Trophoblast cell (in vitro differentiated cells and primary cell): ENCODE measurements at regions not wholly inside any gene's neighbourhood (a gene's known extent, or its start where the extent isn't known, plus 50 kb on each side); places are given as distances from the start of the nearest gene placed in this dataset.

Experiments used
- DNase-seq, 2 donors: peaks; one replicate each; pipeline ENCODE4 v3.0.0-alpha.2; 2016
- H2AFZ ChIP-seq: 2 replicates; pipeline ENCODE4 v1.6.1; 2013; ENCODE audit warnings: low read length, moderate library complexity, mild to moderate bottlenecking; ENCODE audit not compliant: insufficient read depth, poor library complexity
- H2AK5ac ChIP-seq: 2 replicates; pipeline ENCODE4 v1.6.1; 2013; ENCODE audit warnings: mild to moderate bottlenecking, low read length
- H2BK120ac ChIP-seq: 2 replicates; pipeline ENCODE4 v1.6.1; 2013; ENCODE audit warnings: low read length, mild to moderate bottlenecking, moderate library complexity; ENCODE audit not compliant: insufficient read depth, poor library complexity
- H2BK12ac ChIP-seq: 2 replicates; pipeline ENCODE4 v1.6.1; 2013; ENCODE audit warnings: mild to moderate bottlenecking, low read length, moderate library complexity
- H2BK5ac ChIP-seq: 2 replicates; pipeline ENCODE4 v1.6.1; 2013; ENCODE audit warnings: low read length, low read depth, moderate library complexity, mild to moderate bottlenecking; ENCODE audit not compliant: poor library complexity
- H3K14ac ChIP-seq: 2 replicates; pipeline ENCODE4 v1.6.1; 2013; ENCODE audit warnings: mild to moderate bottlenecking, low read length
- H3K18ac ChIP-seq: 2 replicates; pipeline ENCODE4 v1.6.1; 2013; ENCODE audit warnings: mild to moderate bottlenecking, low read length
- H3K23ac ChIP-seq: 2 replicates; pipeline ENCODE4 v1.6.1; 2013; ENCODE audit warnings: low read length
- H3K27ac ChIP-seq: 2 replicates; pipeline ENCODE4 v1.5.1; 2013; ENCODE audit warnings: low read depth, mild to moderate bottlenecking, inconsistent platforms, low read length, moderate library complexity
- H3K27me3 ChIP-seq: 2 replicates; pipeline ENCODE4 v1.6.1; 2013; ENCODE audit warnings: inconsistent platforms, mild to moderate bottlenecking, low read length, moderate library complexity; ENCODE audit not compliant: insufficient read depth
- H3K36me3 ChIP-seq, 2 experiments: 1 replicate in 1 of 2; 2 replicates in 1 of 2; pipeline ENCODE4 v1.6.1; 2013; ENCODE audit warnings: low read length in 2 of 2, mild to moderate bottlenecking in 2 of 2, moderate library complexity in 1 of 2; ENCODE audit not compliant: insufficient read depth in 2 of 2, control insufficient read depth in 1 of 2
- H3K4ac ChIP-seq: 2 replicates; pipeline ENCODE4 v1.6.1; 2013; ENCODE audit warnings: low read depth, mild to moderate bottlenecking, low read length, moderate library complexity
- H3K4me1 ChIP-seq, 2 experiments: 1 replicate in 1 of 2; 2 replicates in 1 of 2; pipeline ENCODE4 v1.6.1; 2013; ENCODE audit warnings: low read length in 2 of 2, mild to moderate bottlenecking in 2 of 2, moderate library complexity in 1 of 2; ENCODE audit not compliant: insufficient read depth in 2 of 2, control insufficient read depth in 1 of 2
- H3K4me2 ChIP-seq: 2 replicates; pipeline ENCODE4 v1.6.1; 2013; ENCODE audit warnings: inconsistent platforms, mild to moderate bottlenecking, low read length, moderate library complexity
- H3K4me3 ChIP-seq: 2 replicates; pipeline ENCODE4 v1.5.1; 2013; ENCODE audit warnings: mild to moderate bottlenecking, low read depth, low read length, inconsistent platforms
- H3K79me1 ChIP-seq: one replicate; pipeline ENCODE4 v1.6.1; 2013; ENCODE audit warnings: low read length
- H3K79me2 ChIP-seq: 2 replicates; pipeline ENCODE4 v1.6.1; 2013; ENCODE audit warnings: low read length, mild to moderate bottlenecking; ENCODE audit not compliant: control insufficient read depth, insufficient read depth, poor library complexity
- H3K9ac ChIP-seq: 2 replicates; pipeline ENCODE4 v1.6.1; 2013; ENCODE audit warnings: mild to moderate bottlenecking, low read length
- H3K9me3 ChIP-seq: 2 replicates; pipeline ENCODE4 v1.6.1; 2013; ENCODE audit warnings: low read depth, mild to moderate bottlenecking, control low read depth, inconsistent platforms, low read length; ENCODE audit not compliant: insufficient read depth
- H4K12ac ChIP-seq: 2 replicates; pipeline ENCODE4 v1.6.1; 2013; ENCODE audit warnings: low read depth, mild to moderate bottlenecking, low read length, moderate library complexity
- H4K8ac ChIP-seq: 2 replicates; pipeline ENCODE4 v1.6.1; 2013; ENCODE audit warnings: low read depth, mild to moderate bottlenecking, low read length, moderate library complexity
- H4K91ac ChIP-seq: one replicate; pipeline ENCODE4 v1.6.1; 2013; ENCODE audit warnings: low read depth, mild to moderate bottlenecking, low read length, moderate library complexity
- WGBS: extraction: QIAGEN DNeasy Blood & Tissue Kit; methylation state at CpG from one replicate; pipeline ENCODE4 v1.1.7; 2013; ENCODE audit warnings: missing lambda C conversion rate; ENCODE audit not compliant: insufficient read length, insufficient coverage; ENCODE audit errors: extremely low coverage; 5-methylcytosine and 5-hydroxymethylcytosine counted together

- no peak overlapping the region for H3K4me2 ChIP-seq
- no peak overlapping the region for H4K8ac ChIP-seq
- no peaks in the 10 kb centered on the region for H3K79me1 ChIP-seq
- no peaks in the 10 kb centered on the region for H3K27me3 ChIP-seq
- no peak overlapping the region for H2AK5ac ChIP-seq
- H2BK120ac ChIP-seq: no peak overlapping the region
- H3K14ac ChIP-seq: no peak overlapping the region
- no CpG with 5 or more reads among the region's 10 CpGs for WGBS
- no peaks in the 10 kb centered on the region for H3K4me1 ChIP-seq
- H2BK5ac ChIP-seq: no peak overlapping the region
- no peak overlapping the region for H2BK12ac ChIP-seq
- H4K12ac ChIP-seq: no peak overlapping the region
- H3K36me3 ChIP-seq: no peaks in the 10 kb centered on the region
- no peak overlapping the region for H3K23ac ChIP-seq
- no peak overlapping the region for H2AFZ ChIP-seq
- H3K18ac ChIP-seq: no peak overlapping the region
- no peak overlapping the region for H3K27ac ChIP-seq
- no peak overlapping the region for H4K91ac ChIP-seq
- H3K9me3 ChIP-seq: peaks cover 2% of the 10 kb centered on the region
- no peak overlapping the region for H3K4ac ChIP-seq
- no peak overlapping the region for H3K9ac ChIP-seq
- H3K4me3 ChIP-seq: no peak overlapping the region
- H3K79me2 ChIP-seq: no peaks in the 10 kb centered on the region
- no peak for DNase-seq
These were observed 169.2 kb upstream of the MVB12B start for GRCh38 chr9:126157423-126157822.

GRCh38 chr9:126157826-126158587 is 168.6 kb upstream of the MVB12B start:
- Histone ChIP-seq H3K9me3 (peaks cover 2% of the 10 kb centered on the region), H3K23ac (no peak overlapping the region), H4K8ac (no peak overlapping the region), H4K12ac (no peak overlapping the region), H3K14ac (no peak overlapping the region), H3K4ac (no peak overlapping the region), H3K79me1 (no peaks in the 10 kb centered on the region), H2BK12ac (no peak overlapping the region), H2BK5ac (no peak overlapping the region), H2AFZ (no peak overlapping the region), H3K18ac (no peak overlapping the region), H4K91ac (no peak overlapping the region), H3K79me2 (no peaks in the 10 kb centered on the region), H2AK5ac (no peak overlapping the region), H3K4me1 (no peaks in the 10 kb centered on the region), H3K36me3 (no peaks in the 10 kb centered on the region), H3K27ac (no peak overlapping the region), H3K4me3 (no peak overlapping the region), H3K4me2 (no peak overlapping the region), H3K27me3 (no peaks in the 10 kb centered on the region), H3K9ac (no peak overlapping the region), H2BK120ac (no peak overlapping the region)
- DNase-seq: no peak
- no CpG with 5 or more reads among the region's 29 CpGs for WGBS

GRCh38 chr9:126158588-126159429 is 167.8 kb upstream of the MVB12B start:
- WGBS: no CpG with 5 or more reads among the region's 10 CpGs
- H3K27ac ChIP-seq: no peak overlapping the region
- H2AK5ac ChIP-seq: no peak overlapping the region

GRCh38 chr9:126159430-126160060 is 167.1 kb upstream of the MVB12B start:
- Histone ChIP-seq H3K27ac (no peak overlapping the region), H3K4me3 (no peak overlapping the region), H2BK12ac (no peak overlapping the region)

More at GRCh38 chr9:126158588-126159429, 167.8 kb upstream of the MVB12B start:
- H3K23ac ChIP-seq: no peak overlapping the region
- H4K8ac ChIP-seq: no peak overlapping the region
- H2BK12ac ChIP-seq: no peak overlapping the region
- H4K12ac ChIP-seq: no peak overlapping the region
- no peak overlapping the region for H2AFZ ChIP-seq
- H3K4me1 ChIP-seq: no peaks in the 10 kb centered on the region
- H2BK120ac ChIP-seq: no peak overlapping the region
- H4K91ac ChIP-seq: no peak overlapping the region
- H3K14ac ChIP-seq: no peak overlapping the region
- no peaks in the 10 kb centered on the region for H3K36me3 ChIP-seq
- H3K9ac ChIP-seq: no peak overlapping the region
- DNase-seq: no peak
- H3K79me1 ChIP-seq: no peaks in the 10 kb centered on the region
- H2BK5ac ChIP-seq: no peak overlapping the region
- no peak overlapping the region for H3K4me3 ChIP-seq
- no peak overlapping the region for H3K4ac ChIP-seq
- no peaks in the 10 kb centered on the region for H3K27me3 ChIP-seq
- peaks cover 2% of the 10 kb centered on the region for H3K9me3 ChIP-seq
- no peak overlapping the region for H3K18ac ChIP-seq
- H3K4me2 ChIP-seq: no peak overlapping the region
- H3K79me2 ChIP-seq: no peaks in the 10 kb centered on the region

More at GRCh38 chr9:126159430-126160060, 167.1 kb upstream of the MVB12B start:
- no peaks in the 10 kb centered on the region for H3K4me1 ChIP-seq
- no peak overlapping the region for H3K4ac ChIP-seq
- H2BK120ac ChIP-seq: no peak overlapping the region
- H3K79me2 ChIP-seq: no peaks in the 10 kb centered on the region
- no peak overlapping the region for H3K14ac ChIP-seq
- WGBS: no CpG with 5 or more reads among the region's 17 CpGs
- DNase-seq: no peak
- no peak overlapping the region for H3K18ac ChIP-seq
- H2BK5ac ChIP-seq: no peak overlapping the region
- no peak overlapping the region for H3K23ac ChIP-seq
- H4K91ac ChIP-seq: no peak overlapping the region
- no peak overlapping the region for H4K12ac ChIP-seq
- H3K27me3 ChIP-seq: no peaks in the 10 kb centered on the region
- H3K36me3 ChIP-seq: no peaks in the 10 kb centered on the region
- H3K9me3 ChIP-seq: peaks cover 2% of the 10 kb centered on the region
- H3K9ac ChIP-seq: no peak overlapping the region
- no peak overlapping the region for H4K8ac ChIP-seq
- no peak overlapping the region for H2AK5ac ChIP-seq
- H2AFZ ChIP-seq: no peak overlapping the region
- no peaks in the 10 kb centered on the region for H3K79me1 ChIP-seq
- no peak overlapping the region for H3K4me2 ChIP-seq
